ENCODE measurements at regions not wholly inside any gene's neighbourhood (a gene's known extent, or its start where the extent isn't known, plus 50 kb on each side); places are given as distances from the start of the nearest gene placed in this dataset.

- TF ChIP-seq YY1 (IDR thresholded peaks at IDR 0.05; ENCODE audit: insufficient read depth, insufficient read length), result no peak
- TF ChIP-seq ZNF274 (IDR thresholded peaks at IDR 0.05; ENCODE audit: low read depth, low read length), result no peak
- TF ChIP-seq SUZ12 (IDR thresholded peaks at IDR 0.05; ENCODE audit: extremely low read depth, insufficient read depth, insufficient read length), result no peak
These were observed 66.7 kb upstream of the MRPS6 start for GRCh38 chr21:34006611-34007168.
